ENCODE measurements at regions not wholly inside any gene's neighbourhood (a gene's known extent, or its start where the extent isn't known, plus 50 kb on each side); places are given as distances from the start of the nearest gene placed in this dataset.
"Not testable (repeated sequence)": the region's sequence is repeated elsewhere in the genome, so short reads cannot be mapped to it uniquely, and the experiment has no call there.

DNA sequence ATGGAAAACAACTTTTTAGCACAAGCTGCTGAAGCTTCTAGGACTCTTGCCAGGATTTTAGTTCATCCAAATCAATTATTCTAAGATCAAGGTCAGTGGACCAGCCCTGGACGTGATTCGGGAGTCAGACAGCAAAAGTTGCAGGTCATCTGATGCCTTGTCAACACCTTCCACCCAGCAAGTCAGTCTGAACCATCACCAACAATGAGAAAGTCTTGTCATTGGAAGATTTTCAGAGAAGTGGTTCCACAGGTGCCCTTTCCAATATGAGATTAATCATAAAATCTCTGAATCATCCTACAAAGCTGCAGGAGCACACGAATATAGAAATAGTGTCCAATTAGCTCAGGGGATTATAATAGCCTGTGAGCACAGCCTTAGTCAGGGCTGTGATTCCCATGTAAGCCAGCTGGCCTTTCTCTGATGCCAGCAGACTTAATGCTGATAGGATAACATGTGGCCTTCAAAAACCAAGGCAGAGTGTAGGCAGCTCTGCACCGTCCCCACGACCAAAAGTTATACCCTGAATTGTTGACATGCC lies 445.0 kb upstream of the TRPC7 start:
- DNase-seq = no peak

- no peak for DNase-seq
Measured at GRCh38 chr5:136809382-136809781, 444.0 kb upstream of the TRPC7 start.

GRCh38 chr5:136808756-136809155 lies 443.4 kb upstream of the TRPC7 start:
- no peak for DNase-seq

DNA sequence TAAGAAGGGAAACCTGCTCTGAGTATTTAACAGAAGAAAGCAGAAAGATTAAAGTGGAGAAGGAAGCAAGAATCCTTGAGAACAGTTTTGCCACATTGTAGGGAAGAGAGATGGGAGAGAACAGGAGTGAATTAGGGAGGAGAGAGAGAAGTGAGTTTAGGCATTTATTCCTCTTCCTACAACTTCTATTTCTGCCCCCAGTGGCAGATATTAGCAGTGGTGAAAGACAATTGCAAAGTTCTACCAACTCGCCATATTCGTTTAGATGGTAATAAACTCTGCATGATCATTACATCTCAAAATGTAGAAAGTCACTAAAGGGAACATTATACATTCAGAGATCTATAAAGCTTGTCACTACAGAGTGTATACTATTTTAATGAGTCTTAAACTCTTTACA lies 440.1 kb upstream of the TRPC7 start:
- DNase-seq = no peak

GRCh38 chr5:136802383-136802782 lies 437.0 kb upstream of the TRPC7 start:
- peak; percentile 64 for DNase-seq

- DNase-seq = no peak
Measured at GRCh38 chr5:136799806-136800372, 434.5 kb upstream of the TRPC7 start.

DNA sequence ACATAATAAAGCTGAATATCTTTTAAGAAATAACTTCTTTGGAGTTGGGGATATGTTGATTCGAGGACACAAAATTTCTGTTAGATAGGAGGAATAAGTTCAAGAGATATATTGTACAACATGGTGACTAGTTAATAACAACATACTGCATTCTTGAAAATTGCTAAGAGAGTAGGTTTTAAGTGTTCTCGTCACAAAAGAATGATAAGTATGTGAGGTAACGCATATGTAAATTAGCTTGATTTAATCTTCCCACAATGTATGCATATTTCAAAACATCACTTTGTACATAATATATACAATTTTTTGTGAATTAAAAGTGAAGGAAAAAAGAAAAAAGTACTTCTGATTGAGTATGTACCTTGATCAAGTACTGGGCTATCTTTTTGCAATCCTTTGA lies 428.0 kb upstream of the TRPC7 start:
- DNase-seq = no peak

GRCh38 chr5:136781464-136781863 lies 416.1 kb upstream of the TRPC7 start:
- DNase-seq = no peak

GRCh38 chr5:136780518-136780917 lies 415.2 kb upstream of the TRPC7 start:
- DNase-seq = no peak

GRCh38 chr5:136776022-136776927 lies 410.9 kb upstream of the TRPC7 start:
- no peak for DNase-seq

- no peak for DNase-seq
Measured at GRCh38 chr5:136772491-136772890, 407.1 kb upstream of the TRPC7 start.

- DNase-seq = peak; percentile 78
Measured at GRCh38 chr5:136769900-136770684, 404.7 kb upstream of the TRPC7 start.

DNA sequence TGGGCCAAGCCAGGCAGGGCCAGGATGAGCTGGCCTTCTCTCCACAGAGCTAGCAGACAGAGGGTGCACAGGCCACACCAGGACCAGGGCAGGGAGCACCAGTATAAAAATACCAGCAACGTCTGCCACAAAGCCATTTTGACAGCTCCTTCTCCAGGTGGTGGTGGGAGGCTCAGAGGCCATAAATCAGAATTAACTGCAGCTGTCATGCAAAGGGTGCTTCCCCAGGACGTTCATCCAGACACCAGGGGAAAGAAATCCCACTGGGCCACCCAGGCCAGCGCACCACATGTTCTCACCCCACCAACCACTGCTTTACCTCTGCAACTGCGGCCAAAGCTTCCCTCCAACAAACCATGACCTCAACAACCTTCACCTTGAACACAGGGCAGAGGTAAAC lies 403.7 kb upstream of the TRPC7 start:
- no peak for DNase-seq

- DNase-seq = no peak
Measured at GRCh38 chr5:136768457-136768856, 403.1 kb upstream of the TRPC7 start.

- no peak for DNase-seq
Measured at GRCh38 chr5:136766456-136766855, 401.1 kb upstream of the TRPC7 start.

DNA sequence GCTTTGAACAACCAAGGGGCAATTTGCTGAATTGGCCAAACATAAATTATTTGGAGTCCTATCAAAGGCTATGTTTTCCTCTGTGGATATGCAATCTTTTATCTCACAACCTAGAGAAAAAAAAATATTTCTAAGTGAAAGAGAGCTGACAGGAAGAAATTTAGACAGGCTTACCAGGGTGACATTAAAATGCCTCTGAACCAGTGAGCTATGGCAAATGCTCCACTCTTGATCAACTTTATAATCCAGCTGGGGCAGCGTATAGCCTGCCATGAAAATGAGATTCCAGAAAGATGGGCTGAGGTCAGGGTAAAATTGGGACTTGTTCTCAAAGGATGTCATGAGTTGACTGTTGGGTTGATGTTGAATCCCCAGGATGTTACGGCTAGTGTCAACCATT lies 399.3 kb upstream of the TRPC7 start:
- DNase-seq = no peak

- no peak for DNase-seq
Measured at GRCh38 chr5:136763548-136763947, 398.2 kb upstream of the TRPC7 start.

DNA sequence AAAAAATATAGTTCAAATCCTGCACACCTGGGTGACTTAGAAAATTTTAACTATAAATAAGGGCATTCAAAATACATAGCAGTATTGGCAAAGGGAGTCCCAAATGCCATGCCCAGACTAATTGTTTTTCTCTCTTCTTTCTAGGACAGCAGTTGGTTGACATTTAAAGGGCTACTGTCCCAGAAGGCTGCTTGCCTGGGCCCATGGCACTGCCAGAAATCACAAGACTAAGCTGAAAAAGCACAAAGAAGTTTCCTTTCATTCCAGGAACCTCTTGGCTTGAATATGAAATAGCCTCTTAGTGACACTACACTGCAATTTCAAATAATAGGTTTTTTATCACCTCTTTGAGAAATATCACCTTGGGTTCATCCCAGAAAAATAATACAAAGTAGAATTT lies 388.9 kb upstream of the TRPC7 start:
- DNase-seq = no peak

DNA sequence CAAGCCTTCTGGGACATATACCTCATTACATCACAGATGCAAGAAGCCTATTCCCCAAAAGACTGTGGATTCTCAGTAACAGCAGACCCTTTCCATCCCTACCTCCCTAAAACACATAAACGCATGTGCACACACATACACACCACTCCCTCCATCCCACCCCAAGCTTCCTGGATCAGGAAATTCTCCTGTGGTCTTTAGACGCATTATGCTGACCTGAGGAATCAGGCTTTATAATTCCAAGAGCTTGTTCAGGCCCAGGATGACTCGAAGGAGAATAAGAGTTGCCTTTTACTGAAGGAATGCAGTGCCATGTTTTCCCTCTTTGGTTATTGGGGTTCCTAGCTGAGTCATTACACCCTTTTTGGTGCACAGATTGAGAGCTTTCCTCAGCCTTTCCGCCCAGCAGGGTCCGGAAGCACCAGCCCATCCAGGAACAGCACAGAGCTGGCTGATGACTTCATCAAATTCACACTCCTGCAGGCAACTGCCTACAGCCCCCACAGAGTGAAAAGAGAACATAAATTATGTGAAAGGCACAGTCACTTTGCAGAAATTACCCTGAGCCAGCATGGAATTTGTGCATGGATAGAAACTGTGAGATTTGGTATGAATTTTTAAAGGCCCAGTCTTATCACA lies 385.0 kb upstream of the TRPC7 start:
- no peak for DNase-seq

DNA sequence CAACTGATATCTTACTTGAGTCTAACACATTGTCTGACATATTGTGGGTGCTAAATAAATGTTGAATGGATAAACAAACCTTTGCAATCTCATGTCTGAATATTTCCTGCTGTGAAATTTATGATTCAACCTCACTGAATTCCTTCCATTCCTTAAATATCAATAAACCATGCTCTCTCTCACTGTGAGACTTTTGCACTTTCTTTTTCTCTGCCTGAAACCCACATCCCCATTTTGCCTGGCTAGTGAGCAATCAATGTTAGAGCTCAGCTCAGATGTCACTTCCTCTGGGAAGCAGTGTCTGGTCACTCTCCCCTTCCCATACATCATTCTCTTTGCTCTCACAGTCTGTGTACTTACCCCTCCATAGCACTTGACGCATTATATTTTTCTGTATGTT lies 383.7 kb upstream of the TRPC7 start:
- DNase-seq = no peak

- DNase-seq = no peak
Measured at GRCh38 chr5:136743052-136743451, 377.7 kb upstream of the TRPC7 start.

DNA sequence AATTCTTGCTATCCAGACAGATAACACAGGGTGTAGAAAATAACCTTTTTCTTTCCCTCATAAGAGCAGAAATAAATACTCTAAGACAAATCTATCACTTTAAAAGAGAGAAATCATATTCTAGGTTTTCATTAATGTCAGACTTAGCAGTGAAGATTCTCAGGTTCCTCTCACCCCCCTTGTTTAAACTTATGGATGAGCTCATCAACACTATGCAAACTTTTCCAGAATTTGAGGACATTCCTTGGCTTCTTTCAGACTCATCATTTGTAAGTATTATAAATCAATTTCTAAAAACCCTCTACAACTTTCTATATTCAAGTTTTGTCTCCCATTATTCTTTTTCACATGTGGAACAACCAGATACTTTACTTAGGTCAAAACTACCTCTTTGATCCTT lies 374.9 kb upstream of the TRPC7 start:
- no peak for DNase-seq

GRCh38 chr5:136739271-136739670 lies 373.9 kb upstream of the TRPC7 start:
- DNase-seq = not testable (repeated sequence)
